IMR-90 (cell line): ENCODE measurements at regions not wholly inside any gene's neighbourhood (a gene's known extent, or its start where the extent isn't known, plus 50 kb on each side); places are given as distances from the start of the nearest gene placed in this dataset.

Source experiments
- ATAC-seq: fragments of 200-7000 bp; cut with Tn5 transposase; 2 replicates; pipeline ENCODE4 v1.9.1; 2020; ENCODE audit warnings: low read depth, mild to moderate bottlenecking, moderate library complexity
- BruUV-seq: library from RNA; stranded (reverse); fragments of 400-500 nt; replicated peaks from 2 replicates; lab custom pipeline; 2021; lab: Mats Ljungman, UMichigan
- CTCF ChIA-PET: fragments of 300-600 bp; formaldehyde crosslinking; extraction: SDS; loops from one replicate; lab custom pipeline; 2021; ENCODE audit warnings: antibody characterized with exemption; lab: Yijun Ruan, JAX
- POLR2A ChIA-PET: fragments of 300-600 bp; sonication (Branson Sonifier 250); formaldehyde crosslinking; loops from one replicate; lab custom pipeline; 2022; ENCODE audit warnings: antibody characterized with exemption; ENCODE audit not compliant: unreplicated experiment; lab: Charles Lee
- DNase-seq: peaks from one replicate; pipeline ENCODE4 v3.0.0; 2013
- H2AFZ ChIP-seq: replicated peaks from 2 replicates; pipeline ENCODE3; 2013; ENCODE audit warnings: low read length, mild to moderate bottlenecking; ENCODE audit not compliant: poor library complexity
- H2AK5ac ChIP-seq: 2 replicates; pipeline ENCODE4 v1.6.1; 2013; ENCODE audit warnings: low read depth, low read length, inconsistent platforms
- H2AK9ac ChIP-seq: replicated peaks from 2 replicates; pipeline ENCODE3; 2013; ENCODE audit warnings: mild to moderate bottlenecking, low read depth, low read length, moderate library complexity; ENCODE audit not compliant: poor library complexity
- H2BK120ac ChIP-seq: 2 replicates; pipeline ENCODE4 v1.6.1; 2013; ENCODE audit warnings: low read depth, low read length, inconsistent platforms
- H2BK15ac ChIP-seq: 3 replicates; pipeline ENCODE4 v1.6.1; 2013; ENCODE audit warnings: low read depth, low read length, inconsistent platforms
- H2BK20ac ChIP-seq: 2 replicates; pipeline ENCODE4 v1.6.1; 2013; ENCODE audit warnings: low read depth, mild to moderate bottlenecking, inconsistent platforms, low read length, moderate library complexity
- H2BK5ac ChIP-seq: 2 replicates; pipeline ENCODE4 v1.6.1; 2013; ENCODE audit warnings: mild to moderate bottlenecking, low read depth, low read length, inconsistent platforms; ENCODE audit not compliant: poor library complexity, severe bottlenecking
- H3K14ac ChIP-seq: replicated peaks from 2 replicates; pipeline ENCODE4 v1.6.1; 2013; ENCODE audit warnings: low read depth, low read length, inconsistent platforms
- H3K18ac ChIP-seq: 2 replicates; pipeline ENCODE4 v1.6.1; 2013; ENCODE audit warnings: low read depth, low read length, control low read depth
- H3K23ac ChIP-seq: 2 replicates; pipeline ENCODE4 v1.6.1; 2013; ENCODE audit warnings: low read depth, low read length, inconsistent platforms
- H3K27ac ChIP-seq: 2 replicates; pipeline ENCODE4 v1.5.1; 2013; ENCODE audit warnings: mild to moderate bottlenecking, control low read depth, low read length; ENCODE audit not compliant: insufficient read depth
- H3K27me3 ChIP-seq: 2 replicates; pipeline ENCODE4 v1.6.1; 2013; ENCODE audit warnings: low read length; ENCODE audit not compliant: control insufficient read depth, insufficient read depth
- H3K36me3 ChIP-seq: 2 replicates; pipeline ENCODE4 v1.6.1; 2013; ENCODE audit warnings: low read length, mixed read lengths; ENCODE audit not compliant: control insufficient read depth, insufficient read depth
- H3K4ac ChIP-seq: 2 replicates; pipeline ENCODE4 v1.6.1; 2013; ENCODE audit warnings: low read depth, low read length, inconsistent platforms
- H3K4me1 ChIP-seq: 2 replicates; pipeline ENCODE4 v1.6.1; 2013; ENCODE audit warnings: low read length, mixed read lengths; ENCODE audit not compliant: control insufficient read depth, insufficient read depth
- H3K4me2 ChIP-seq: 2 replicates; pipeline ENCODE4 v1.6.1; 2013; ENCODE audit warnings: low read depth, mild to moderate bottlenecking, control low read depth, low read length, moderate library complexity
- H3K4me3 ChIP-seq: 2 replicates; pipeline ENCODE4 v1.5.1; 2013; ENCODE audit warnings: low read depth, mild to moderate bottlenecking, control low read depth, low read length, moderate library complexity; ENCODE audit not compliant: insufficient read depth
- H3K56ac ChIP-seq: 2 replicates; pipeline ENCODE4 v1.6.1; 2013; ENCODE audit warnings: low read length, inconsistent platforms; ENCODE audit not compliant: insufficient read depth; ENCODE audit errors: extremely low read depth
- H3K79me1 ChIP-seq, 2 experiments: 2 replicates each; pipeline ENCODE4 v1.6.1; 2013; ENCODE audit warnings: low read length in 2 of 2, inconsistent platforms in 1 of 2, low read depth in 1 of 2
- H3K9ac ChIP-seq: 2 replicates; pipeline ENCODE4 v1.6.1; 2013; ENCODE audit warnings: low read depth, low read length, control low read depth
- H3K9me1 ChIP-seq: 2 replicates; pipeline ENCODE4 v1.6.1; 2013; ENCODE audit warnings: low read length, inconsistent platforms; ENCODE audit not compliant: insufficient read depth
- H3K9me3 ChIP-seq: 2 replicates; pipeline ENCODE4 v1.6.1; 2013; ENCODE audit warnings: low read length; ENCODE audit not compliant: control insufficient read depth, insufficient read depth
- H4K20me1 ChIP-seq: 2 replicates; pipeline ENCODE4 v1.6.1; 2013; ENCODE audit warnings: low read length, inconsistent platforms; ENCODE audit not compliant: insufficient read depth
- H4K5ac ChIP-seq: 2 replicates; pipeline ENCODE4 v1.6.1; 2013; ENCODE audit warnings: mild to moderate bottlenecking, low read depth, low read length, control low read depth
- H4K8ac ChIP-seq, 2 experiments: 2 replicates each; pipeline ENCODE4 v1.6.1; 2013; ENCODE audit warnings: low read depth in 2 of 2, low read length in 2 of 2, control low read depth in 1 of 2, inconsistent platforms in 1 of 2
- H4K91ac ChIP-seq: 2 replicates; pipeline ENCODE4 v1.6.1; 2013; ENCODE audit warnings: low read depth, low read length, inconsistent platforms; ENCODE audit not compliant: insufficient read depth
- RAD21 ChIP-seq: IDR thresholded peaks from 2 replicates; pipeline ENCODE4 v1.6.1; 2012; ENCODE audit warnings: low read length, improper control_type of control experiment
- RCOR1 ChIP-seq: IDR thresholded peaks from 2 replicates; pipeline ENCODE4 v1.6.1; 2012; ENCODE audit warnings: mild to moderate bottlenecking, low read length, improper control_type of control experiment; ENCODE audit not compliant: insufficient replicate concordance
- WGBS, 2 experiments: methylation state at CpG; one replicate each; pipeline versions ENCODE4 v1.1.5 to v1.1.7; 2013; ENCODE audit warnings: missing lambda C conversion rate in 2 of 2; ENCODE audit not compliant: insufficient read length in 1 of 2; ENCODE audit errors: extremely low coverage in 2 of 2; 5-methylcytosine and 5-hydroxymethylcytosine counted together
- dilution Hi-C: fragments of 300-500 bp; cut with HindIII; formaldehyde crosslinking; loops from one replicate; pipeline ENCODE4 v1.14.3; 2018; ENCODE audit warnings: low sequenced_read_pairs; ENCODE audit not compliant: unreplicated experiment
- in situ Hi-C: fragments of 300-500 bp; cut with MboI; formaldehyde crosslinking; loops from 3 replicates; pipeline ENCODE4 v1.14.3; 2019; ENCODE audit warnings: low sequenced_read_pairs, inconsistent platforms, mixed read lengths
- intact Hi-C: fragments of 100-400 bp; cut with micrococcal nuclease; formaldehyde crosslinking; loops from 2 replicates; pipeline ENCODE4 v1.10.0; 2022
- TF ChIP-seq, protein P1 (sequence below): conservative IDR thresholded peaks from 2 replicates; pipeline ENCODE4 v1.5.1; 2012; ENCODE audit warnings: mild to moderate bottlenecking, low read depth, low read length, improper control_type of control experiment

DNA sequence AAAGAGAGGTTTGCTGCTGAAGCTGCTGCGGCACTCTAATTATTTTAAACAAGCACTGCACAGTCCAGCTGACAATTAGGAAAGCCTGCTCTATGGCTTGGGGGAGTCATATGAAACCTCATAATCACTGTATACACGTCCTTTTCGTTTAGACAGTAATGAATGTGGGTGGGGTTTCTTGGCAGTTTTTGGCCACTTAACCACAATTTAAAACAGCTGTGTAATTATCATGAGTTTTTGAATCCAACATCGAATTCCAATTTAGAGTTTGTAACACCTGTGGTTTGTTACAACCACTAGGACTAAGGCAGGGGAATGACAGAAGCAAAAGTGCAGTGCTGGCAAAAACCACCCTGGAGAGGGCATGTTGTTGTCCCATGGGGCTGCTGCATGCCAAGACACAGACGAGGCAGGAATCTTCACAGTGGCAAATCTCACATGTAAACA is 99.5 kb downstream of the CXXC4 start:
- no peak for DNase-seq
- Histone ChIP-seq H3K9ac (no peak overlapping the region), H2BK15ac (no peak overlapping the region), H2AK5ac (no peak overlapping the region), H3K4me3 (no peak overlapping the region), H3K27ac (no peak overlapping the region), H3K4ac (no peak overlapping the region), H3K4me2 (no peak overlapping the region), H4K5ac (no peak overlapping the region), H2BK20ac (no peak overlapping the region), H3K56ac (no peak overlapping the region), H3K4me1 (no peaks in the 10 kb centered on the region), H2BK5ac (no peak overlapping the region), H3K23ac (no peak overlapping the region), H3K79me1 (no peaks in the 10 kb centered on the region), H4K8ac (no peak overlapping the region), H3K18ac (no peak overlapping the region), H3K9me3 (peaks cover 2% of the 10 kb centered on the region; the same call in 1 of the 2 replicates), H3K27me3 (no peaks in the 10 kb centered on the region), H3K9me1 (no peaks in the 10 kb centered on the region), H4K91ac (no peak overlapping the region), H2AFZ (no peak overlapping the region), H2AK9ac (no peak overlapping the region), H2BK120ac (no peak overlapping the region), H3K14ac (no peak overlapping the region), H4K20me1 (no peaks in the 10 kb centered on the region), H3K36me3 (no peaks in the 10 kb centered on the region)
- intact Hi-C loops (no loop called here), in situ Hi-C loops (no loop called here), dilution Hi-C loops (no loop called here)
- POLR2A ChIA-PET: no interaction called here
- TF ChIP-seq RCOR1 (no peak), RAD21 (no peak)
- TF ChIP-seq, protein P1, sequence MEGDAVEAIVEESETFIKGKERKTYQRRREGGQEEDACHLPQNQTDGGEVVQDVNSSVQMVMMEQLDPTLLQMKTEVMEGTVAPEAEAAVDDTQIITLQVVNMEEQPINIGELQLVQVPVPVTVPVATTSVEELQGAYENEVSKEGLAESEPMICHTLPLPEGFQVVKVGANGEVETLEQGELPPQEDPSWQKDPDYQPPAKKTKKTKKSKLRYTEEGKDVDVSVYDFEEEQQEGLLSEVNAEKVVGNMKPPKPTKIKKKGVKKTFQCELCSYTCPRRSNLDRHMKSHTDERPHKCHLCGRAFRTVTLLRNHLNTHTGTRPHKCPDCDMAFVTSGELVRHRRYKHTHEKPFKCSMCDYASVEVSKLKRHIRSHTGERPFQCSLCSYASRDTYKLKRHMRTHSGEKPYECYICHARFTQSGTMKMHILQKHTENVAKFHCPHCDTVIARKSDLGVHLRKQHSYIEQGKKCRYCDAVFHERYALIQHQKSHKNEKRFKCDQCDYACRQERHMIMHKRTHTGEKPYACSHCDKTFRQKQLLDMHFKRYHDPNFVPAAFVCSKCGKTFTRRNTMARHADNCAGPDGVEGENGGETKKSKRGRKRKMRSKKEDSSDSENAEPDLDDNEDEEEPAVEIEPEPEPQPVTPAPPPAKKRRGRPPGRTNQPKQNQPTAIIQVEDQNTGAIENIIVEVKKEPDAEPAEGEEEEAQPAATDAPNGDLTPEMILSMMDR: no peak
- BruUV-seq: no TSS peak
- ATAC-seq: no peak
- WGBS, 2 experiments: no CpG with 5 or more reads among the region's 5 CpGs
- CTCF ChIA-PET: interaction anchor here (1.0 kb wide), 1 partner anchor 204 kb away, joined by 3 read pairs; no protein-coding TSS in a partner anchor
